ENCODE measurements at regions not wholly inside any gene's neighbourhood (a gene's known extent, or its start where the extent isn't known, plus 50 kb on each side); places are given as distances from the start of the nearest gene placed in this dataset.
"Not testable (repeated sequence)": the region's sequence is repeated elsewhere in the genome, so short reads cannot be mapped to it uniquely, and the experiment has no call there.

DNA sequence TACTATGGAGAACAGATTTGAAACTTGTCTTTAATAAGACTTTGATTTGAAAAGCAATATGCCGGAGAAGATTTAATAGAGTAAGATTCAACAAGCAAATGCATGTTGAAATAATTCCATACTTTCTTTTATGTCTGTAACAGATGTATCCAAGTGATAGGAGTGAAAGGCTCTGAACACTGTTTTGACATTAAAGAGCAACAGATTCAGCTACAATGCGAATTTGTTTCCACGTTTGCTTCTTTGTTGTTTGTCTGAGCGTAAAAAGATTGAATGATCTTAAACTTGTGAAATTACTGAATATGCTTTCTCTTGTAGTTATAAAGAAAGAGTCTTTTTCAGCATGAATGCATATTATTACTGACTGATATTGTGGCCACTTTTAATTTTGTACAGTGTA lies 2612.9 kb downstream of the PCDH9 start:
- no peak for DNase-seq

DNA sequence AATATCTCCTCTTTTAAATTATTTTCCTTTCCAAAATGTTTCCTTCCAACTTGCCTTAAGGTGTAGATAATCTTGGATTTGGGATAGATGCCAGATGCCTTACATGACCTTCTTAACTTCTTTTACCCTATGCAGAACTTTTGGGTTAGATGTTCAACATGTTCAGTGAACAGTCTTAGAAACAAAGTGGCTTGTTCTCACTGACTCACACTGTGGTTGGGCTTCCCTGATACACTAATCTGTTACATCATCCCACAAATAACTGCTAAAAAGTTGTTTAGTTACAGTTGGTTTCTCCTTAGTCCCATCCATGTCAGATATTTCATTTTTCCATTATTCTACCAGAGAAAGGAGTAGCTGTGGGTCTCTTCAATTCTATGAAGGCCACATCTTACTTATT lies 2638.2 kb downstream of the PCDH9 start:
- DNase-seq: no peak

DNA sequence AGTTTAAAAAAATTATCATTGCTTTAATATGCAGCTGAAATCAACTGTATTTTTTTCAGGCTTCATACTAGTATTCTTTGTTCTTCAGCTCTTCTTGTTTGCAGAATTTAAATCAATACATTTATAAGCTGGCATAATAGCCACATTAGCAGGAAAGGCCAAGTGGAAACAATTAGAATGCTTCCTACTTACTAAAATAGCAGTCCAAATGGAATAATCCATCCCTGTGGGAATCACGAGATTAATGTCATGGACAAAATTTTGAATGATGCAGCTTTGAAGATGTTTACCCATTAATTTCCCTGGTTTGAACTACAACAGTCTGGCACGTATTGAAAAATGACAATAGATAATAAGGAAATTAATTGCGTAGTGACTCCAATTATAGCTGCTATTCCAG lies 2650.8 kb downstream of the PCDH9 start:
- DNase-seq: no peak

DNA sequence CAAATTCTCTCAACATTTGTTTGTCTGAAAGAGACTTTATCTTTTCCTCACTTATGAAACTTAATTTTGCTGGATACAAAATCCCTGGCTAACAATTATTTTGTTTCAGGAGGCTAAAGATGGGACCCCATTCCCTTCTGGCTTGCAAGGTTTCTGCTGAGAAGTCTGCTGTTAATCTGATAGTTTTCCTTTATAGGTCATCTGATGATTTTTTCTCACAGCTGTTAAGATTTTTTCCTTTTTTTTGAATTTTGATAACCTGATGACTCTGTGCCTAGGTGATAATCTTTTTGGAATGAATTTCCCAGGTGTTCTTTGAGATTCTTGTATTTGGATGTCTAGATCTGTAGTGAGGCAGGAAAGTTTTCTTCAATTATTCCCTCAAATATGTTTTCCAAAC lies 2661.4 kb downstream of the PCDH9 start:
- no peak for DNase-seq

DNA sequence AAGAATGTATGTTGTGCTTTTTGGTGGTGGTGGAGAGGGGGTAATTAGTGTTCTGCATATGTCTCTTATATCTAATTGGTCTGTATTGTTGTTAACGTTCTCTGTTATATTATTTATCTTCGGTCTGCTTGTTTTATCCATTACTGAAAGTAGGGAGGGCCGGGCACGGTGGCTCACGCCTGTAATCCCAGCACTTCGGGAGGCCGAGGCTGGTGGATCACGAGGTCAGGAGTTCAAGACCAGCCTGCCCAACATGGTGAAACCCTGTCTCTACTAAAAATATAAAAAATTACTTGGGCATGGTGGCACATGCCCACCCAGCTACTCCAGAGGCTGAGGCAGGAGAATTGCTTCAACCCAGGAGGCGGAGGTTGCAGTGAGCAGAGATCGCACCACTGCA lies 2672.1 kb downstream of the PCDH9 start:
- DNase-seq: not testable (repeated sequence)

DNA sequence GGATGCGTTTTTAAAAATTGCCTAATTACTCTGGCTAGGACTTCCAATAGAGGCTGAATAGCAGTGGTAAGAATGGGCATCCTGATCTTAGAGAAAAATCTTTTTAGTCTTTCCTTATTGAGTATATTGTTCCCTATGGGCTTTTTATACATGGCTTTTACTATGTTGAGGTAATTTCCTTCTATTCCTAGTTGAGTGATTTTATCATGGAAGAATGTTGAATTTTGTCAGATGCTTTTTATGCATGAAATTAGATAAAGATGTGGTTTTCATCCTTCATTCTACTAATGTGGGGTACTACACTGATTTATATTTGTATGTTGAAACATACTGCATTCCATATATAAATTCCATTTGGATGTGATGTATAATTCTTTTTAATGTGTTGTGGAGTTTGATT lies 2673.8 kb downstream of the PCDH9 start:
- DNase-seq: no peak

DNA sequence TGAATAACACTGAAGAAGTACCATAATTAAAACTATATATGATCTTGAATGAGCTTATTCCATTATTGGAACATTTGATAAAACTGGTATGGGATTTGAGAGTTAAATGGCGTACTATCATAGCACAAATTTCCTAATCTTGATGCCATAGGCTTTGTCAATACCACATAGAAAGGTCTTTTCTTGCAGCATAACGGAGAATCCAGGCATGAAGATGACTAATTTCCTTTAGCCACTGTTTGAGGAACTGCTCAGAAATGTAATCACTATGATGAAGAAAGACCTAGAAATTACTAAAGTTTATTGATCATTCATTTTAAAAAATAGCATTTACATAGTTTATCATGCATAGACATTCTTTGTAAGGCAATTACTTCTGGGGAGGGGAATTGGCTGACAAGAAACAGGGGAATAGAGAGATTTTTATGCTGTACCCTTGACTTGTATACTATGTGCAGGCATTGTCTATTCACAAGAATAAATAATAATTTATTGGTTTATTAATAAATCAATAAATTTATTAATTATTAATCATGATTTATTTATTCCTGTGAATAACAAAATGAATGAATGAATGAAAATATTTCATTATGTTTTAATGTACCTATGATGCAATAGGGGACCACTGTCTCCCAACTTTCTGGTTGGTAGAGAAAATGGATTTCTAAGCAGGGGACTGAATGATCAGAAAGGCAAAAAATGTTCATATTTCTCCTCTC lies 2676.6 kb downstream of the PCDH9 start:
- DNase-seq: no peak

DNA sequence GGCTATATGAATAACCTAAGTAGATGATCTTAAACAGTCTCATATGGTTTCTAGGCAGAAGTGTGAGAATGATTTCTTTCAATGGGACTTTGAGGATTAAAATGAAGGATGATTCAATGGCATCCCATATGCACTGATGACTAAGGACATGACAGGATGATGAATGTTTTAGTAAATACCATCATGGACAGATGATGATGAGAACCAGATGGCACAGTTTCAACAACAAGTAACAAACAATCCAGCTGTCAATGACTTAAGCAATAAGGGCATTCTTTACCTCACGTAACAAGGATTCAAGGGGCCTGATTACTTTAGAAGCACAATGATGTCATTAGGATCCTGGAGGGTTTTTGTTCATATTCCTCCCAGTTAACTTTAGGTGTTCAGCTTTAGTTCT lies 2678.4 kb downstream of the PCDH9 start:
- DNase-seq: no peak

DNA sequence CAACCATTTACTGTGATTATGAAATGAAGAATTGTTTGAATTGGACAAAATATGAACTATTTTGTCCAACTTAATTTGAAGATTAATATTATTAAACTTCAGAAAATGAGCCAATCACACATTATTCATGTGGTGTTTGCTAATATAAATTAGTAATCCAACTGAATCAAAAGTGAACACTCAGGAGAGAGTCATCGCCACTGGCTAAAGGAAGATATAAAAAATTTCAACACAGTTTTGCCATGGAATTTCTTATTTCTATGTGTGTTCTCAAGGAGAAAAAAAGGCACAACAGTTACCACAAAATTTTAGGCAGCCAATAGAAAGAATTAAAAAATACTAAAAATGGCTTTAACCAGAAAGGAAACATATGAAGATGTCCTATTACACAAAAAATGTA lies 2683.8 kb downstream of the PCDH9 start:
- DNase-seq: no peak

DNA sequence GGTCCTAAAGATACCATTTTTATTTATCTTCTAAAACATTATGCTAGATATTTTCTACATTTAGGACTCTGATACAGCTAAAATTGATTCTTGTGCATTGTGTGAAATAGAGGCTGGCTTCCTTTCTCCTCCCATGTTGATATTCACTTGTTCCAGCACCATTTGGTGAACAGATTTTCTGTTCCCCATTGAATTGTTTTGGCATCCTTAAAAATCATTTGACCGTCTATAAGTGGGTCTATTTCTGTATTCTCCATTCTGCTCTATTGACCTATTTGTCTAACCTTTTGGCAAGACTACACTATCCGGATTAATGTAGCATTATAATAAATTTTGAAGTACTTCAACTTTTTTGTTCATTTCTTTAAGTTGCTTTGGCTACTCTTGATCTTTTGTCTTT lies 2689.2 kb downstream of the PCDH9 start:
- DNase-seq: no peak

DNA sequence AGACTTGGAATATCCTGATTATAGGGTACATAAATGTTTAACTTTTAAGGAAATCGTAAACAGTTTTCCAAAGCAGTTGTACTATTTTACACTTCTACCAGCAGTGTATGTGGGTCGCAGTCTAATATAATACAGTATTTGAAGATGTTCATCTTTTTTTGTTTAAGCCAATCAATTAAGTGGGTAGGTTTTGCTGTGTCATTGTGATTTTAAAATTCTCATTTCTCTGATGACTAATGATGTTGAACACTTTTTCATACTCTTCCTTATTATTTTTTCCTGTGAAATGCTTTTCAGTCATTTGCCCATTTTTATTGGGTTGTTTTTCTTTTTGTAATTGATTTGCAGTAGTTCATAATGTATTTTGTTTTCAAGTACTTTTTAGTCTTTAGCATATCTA lies 2689.7 kb downstream of the PCDH9 start:
- no peak for DNase-seq

DNA sequence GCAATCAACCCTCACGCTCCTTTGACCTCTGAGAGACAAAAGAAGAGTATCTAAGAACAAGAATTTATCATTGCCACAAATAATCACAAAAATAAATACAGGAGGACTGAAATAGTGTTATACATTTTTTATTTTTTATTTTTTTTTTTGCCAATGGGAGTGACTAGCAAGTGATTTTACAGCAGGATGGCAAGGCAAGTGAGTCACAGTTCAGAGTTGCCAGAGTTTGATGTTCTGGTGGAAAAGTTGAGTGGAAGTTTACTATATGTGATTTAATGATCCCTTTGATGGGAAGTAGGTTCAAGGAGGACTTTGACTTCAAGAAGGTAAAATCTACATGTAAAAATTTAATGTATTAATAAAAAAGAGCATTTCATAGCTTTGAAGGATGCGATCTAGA lies 2691.4 kb downstream of the PCDH9 start:
- no peak for DNase-seq

DNA sequence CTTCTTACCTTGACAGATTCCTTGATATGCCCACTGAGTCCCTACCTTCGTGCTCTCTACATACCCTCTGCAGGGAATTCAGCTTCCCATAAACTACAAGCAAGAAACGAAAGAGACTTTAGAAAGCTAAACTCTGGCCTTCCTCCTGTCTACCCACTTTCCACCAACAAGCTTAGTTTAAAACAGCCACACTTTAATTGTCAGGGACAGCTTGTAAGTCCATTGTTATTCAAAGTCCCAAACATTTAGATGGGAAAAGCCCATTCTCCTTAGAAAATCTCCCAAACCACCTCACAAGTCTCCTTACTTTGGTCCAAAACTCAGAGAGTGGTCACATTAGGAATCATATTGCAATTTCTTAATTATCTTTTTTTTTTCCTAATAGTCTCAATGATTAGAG lies 2695.8 kb downstream of the PCDH9 start:
- DNase-seq: no peak

DNA sequence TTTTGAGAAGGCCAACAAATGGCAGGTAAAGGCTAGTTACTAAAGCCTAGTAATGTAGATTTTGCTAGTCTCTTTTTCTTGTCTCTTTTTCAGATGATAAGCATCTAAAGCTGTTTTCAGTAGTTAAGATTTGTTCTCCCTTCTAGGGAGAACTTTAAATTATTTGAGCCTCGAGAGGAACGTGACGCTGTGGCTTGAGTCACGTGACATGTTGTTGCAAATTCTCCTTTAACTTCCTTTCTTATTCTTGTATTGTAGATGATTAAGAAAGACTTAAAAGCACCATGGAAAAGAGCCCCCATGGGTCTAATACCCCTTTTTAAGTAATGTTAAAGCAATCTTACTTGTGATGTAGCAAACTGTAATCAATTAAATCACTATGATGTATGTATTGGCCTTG lies 2698.7 kb downstream of the PCDH9 start:
- no peak for DNase-seq

DNA sequence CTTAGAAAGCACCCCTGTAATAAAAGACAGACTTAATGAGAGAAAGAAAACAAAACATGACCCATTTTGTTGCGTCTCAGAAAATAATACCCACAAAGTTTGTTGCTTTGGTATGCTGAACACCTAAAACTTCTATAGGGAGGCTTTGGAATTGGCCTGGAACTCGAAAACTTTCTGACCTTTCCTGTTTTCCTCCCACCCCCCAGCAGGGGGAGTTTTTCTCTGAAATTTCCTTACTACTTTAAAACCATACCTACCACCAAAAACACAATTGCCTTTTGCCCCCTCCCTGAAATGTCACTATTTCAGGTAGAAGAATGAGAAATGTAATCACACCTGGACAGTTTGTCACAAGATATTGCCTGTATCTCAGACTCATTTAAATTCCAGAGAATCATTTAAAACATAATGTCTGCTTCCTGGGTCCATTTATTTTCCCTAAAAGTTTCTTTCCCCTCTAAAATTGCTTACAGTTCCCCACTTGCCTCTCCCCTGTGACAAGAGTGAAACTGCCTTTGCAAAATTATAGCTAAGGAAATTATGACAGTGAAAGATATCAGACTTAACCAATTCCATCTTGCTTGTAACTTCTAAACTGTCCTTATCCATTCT lies 2700.2 kb downstream of the PCDH9 start:
- no peak for DNase-seq

DNA sequence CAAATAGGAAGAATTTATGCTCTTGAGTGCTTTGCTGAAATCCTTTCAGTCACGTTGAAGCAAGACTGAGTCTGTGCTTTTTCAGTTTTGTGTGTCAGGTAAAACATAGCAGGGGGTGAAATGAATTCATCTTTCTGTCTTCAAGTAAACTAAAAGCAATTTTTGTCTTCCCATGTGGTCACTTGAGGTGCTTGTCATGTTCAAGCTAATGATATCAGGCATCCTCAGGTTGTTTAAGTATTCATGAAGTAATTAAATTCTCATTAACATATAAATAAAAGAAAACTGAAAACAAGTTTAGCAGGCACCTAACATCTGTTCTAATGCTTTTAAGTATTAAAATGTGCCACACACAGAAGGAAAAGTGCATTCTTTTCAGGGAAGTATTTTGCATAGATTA lies 2701.3 kb downstream of the PCDH9 start:
- DNase-seq: no peak

DNA sequence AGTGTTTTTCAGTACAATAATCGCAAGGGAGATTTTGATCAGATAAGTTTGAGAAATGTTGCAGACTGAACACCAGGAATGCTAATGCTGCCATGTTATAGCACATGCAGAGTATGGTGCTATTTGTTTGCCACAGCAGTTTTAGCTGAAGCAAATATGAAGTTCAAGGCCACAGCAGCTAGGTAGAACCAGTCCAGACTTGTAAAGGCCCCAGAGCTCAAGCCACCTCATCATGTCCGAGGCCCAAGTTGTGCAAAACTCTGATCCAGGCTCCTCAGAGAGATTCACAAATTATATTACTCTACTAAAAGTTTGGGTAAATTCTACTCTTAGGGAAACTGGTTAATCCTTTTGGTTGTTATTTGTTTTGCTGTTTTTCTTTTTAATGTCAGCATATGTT lies 2702.6 kb downstream of the PCDH9 start:
- DNase-seq: no peak

DNA sequence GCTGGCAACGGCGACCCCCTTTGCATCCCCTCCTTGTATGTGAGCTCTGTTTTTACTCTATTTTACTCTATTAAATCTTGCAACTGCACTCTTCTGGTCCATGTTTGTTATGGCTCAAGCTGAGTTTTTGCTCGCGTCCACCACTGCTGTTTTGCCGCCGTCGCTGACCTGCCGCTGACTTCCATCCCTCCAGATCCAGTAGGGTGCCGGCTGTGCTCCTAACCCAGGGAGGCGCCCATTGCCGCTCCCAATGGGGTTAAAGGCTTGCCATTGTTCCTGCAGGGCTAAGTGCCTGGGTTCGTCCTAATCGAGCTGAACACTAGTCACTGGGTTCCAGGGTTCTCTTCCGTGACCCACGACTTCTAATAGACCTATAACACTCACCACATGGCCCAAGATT lies 2704.4 kb downstream of the PCDH9 start:
- DNase-seq: no peak

DNA sequence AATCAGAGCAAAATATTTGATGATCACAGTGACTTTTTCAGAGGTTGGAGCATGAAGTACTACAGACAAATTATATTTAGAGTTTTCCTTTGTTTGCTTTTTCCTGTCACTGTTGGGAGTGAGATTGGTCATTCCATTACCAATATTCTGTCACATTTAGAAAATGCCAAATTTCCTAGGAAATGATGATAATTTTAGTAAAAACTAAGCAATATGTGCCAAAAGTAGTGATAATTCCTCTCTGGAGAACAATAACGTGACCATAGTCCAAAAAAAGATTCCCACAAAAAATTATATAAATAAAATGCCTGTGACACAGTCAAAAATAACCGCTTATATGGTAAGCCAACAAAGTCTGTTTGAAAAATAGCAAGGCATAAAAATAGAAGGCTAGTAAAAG lies 2719.4 kb downstream of the PCDH9 start:
- DNase-seq: no peak

DNA sequence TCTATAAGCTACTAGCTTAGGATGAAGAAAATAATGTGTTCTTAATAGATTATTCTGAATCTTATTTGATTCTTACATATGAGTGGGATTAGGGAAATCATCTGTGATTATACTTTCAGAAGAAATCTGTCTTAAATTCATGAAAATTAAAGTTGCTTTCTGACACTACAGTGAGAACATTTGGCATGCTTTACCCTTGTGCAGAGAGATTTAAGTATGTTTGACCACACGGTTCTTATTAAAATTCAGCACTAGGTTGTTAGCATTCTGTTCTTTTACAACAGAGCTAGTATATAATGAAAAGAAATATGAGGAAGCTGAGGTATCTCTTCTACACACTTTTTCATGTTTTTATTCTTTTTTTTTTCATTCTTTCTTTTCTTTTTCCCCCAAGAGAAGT lies 2723.9 kb downstream of the PCDH9 start:
- no peak for DNase-seq

DNA sequence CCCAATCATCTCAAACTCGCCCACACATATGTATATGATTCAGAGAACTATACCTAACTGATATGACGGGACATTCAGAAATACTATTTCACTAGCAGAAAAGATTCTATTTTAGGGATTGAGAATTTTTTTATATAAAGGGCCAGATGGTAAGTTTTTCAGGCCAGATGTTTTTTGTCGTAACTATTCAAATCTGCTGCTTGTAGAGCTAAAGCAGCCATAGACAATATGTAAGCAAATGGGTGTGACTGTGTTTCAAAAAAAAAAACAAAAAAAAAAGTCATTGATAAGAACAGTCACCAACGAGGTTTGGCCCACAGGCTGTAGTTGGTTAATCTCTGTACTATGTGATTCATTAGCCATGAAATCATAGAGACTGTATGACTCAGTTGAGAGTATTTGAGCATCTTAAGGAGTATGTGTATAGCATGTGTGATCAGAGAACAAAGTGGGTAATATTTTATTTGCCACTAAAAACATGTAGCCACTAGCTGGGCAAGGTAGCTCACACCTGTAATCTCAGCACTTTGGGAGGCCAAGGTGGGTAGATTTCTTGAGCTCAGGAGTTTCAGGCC lies 2724.7 kb downstream of the PCDH9 start:
- no peak for DNase-seq

DNA sequence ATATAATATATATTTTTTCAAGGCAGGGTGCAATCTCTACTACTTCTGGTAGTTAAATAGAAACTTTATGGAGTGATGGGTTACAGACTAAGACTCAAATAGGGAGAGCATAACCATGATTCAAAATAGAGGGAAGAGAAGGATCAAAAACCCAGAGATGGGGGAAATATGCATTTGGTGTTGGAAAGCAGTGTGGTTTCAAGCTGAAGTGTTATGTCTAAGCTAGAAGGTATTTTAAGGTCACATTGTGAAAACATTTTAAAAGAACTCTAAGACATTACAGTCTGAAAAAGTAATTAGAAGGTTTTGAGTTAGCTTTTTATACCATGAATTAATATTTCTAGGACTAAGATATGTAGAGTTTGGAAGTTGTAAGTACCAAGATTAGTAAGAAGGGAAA lies 2741.4 kb downstream of the PCDH9 start:
- DNase-seq: no peak

DNA sequence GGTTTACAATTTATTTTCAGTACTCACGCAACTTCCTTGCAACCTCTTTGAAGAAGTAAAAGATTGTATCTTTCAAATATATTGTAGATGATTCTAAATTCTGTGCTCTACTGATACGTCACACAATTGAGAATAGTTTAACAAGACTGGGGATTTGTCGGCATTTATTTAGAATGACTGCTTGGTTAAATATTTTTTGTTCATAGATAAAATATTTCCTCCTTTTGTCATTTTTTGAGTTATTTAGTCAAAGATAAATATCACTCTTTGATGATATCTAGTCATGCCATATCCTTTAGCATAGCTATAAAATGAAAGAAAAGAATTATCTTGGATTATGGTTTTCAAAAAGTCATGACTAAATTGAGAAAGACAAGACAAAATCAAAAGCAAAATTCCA lies 2747.8 kb downstream of the PCDH9 start:
- no peak for DNase-seq

DNA sequence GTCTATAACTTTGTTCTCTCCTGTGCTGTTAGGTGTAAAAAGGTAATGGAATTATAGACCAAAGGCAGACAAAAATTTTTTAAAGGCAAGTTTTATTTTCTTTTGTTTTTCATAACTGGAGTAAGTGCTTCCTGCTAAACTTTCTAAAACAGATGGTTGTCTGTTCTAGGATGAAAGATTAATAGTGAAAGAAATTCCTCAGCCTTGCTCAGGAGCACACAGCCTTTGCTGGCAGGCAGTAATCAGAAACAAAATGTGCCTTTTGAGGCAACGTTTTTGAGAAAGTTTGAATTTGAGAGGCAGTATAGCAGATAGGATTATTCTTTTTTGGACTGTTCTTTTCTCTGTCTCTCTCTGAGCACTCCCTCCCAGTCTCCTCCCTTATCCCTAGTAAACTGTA lies 2749.5 kb downstream of the PCDH9 start:
- no peak for DNase-seq

DNA sequence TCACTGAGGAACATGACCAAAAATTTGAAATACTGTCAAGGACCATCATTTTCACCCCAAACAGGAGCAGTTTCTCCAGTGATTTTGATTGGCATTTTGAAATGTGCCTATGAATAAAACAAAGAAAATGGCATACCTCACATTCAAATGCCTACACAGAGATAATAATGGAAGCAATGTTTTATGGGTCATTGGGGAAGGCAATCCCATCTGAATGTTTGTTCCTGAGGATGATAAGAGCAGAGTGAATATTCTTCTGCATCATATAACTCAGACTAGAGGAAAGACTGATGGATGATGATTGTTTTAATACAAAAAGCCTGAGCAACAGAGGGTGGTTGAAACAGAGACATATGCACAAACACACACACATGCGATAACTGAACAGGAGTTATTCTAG lies 2749.9 kb downstream of the PCDH9 start:
- no peak for DNase-seq
